GM18868 (cell line): ENCODE measurements at regions not wholly inside any gene's neighbourhood (a gene's known extent, or its start where the extent isn't known, plus 50 kb on each side); places are given as distances from the start of the nearest gene placed in this dataset.

ENCODE experiments used
- ATAC-seq: cut with Tn5 transposase; IDR thresholded peaks from one replicate; pipeline ENCODE4 v1.9.1; 2021; ENCODE audit warnings: mild to moderate bottlenecking, moderate library complexity; ENCODE audit not compliant: unreplicated experiment

DNA sequence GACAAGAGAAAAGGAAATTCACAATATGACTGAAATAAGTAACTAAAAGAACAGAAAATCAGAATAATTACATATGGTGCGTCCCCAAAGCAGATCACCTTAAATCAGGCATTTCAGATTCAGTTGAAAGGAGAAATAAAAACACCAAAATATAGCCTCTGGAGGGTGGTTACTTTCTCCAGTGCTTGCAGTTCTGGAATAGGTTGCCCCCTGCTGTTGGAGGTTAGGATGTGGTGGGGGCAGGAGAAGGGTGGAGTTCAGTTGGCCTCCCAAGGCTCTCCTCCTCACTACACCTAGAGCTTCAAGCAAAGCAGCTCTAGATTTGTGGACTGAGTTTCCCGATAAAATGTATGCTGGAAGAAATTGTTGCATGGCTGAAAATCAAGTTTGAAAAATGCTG, 338.2 kb upstream of the TLE4 start:
- peak; percentile 88 for ATAC-seq

DNA sequence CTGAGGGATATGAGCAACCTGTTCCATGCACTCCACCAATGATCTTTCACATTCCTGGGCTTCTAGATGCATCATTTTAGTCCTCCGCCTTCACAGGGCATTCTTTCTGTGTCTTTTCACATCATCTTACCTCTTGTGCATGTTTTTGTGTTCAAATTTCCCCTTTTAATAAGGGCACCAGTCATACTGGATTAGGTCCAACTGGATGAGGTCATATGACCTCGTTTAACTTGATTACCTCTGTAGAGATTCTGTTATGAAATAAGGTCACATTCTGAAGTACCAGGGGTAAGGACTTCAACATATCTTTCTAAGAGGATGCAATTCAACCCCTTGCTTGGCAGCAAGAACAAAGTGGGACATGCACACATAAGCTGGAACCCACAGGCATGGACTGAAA, 335.3 kb upstream of the TLE4 start:
- no peak for ATAC-seq

DNA sequence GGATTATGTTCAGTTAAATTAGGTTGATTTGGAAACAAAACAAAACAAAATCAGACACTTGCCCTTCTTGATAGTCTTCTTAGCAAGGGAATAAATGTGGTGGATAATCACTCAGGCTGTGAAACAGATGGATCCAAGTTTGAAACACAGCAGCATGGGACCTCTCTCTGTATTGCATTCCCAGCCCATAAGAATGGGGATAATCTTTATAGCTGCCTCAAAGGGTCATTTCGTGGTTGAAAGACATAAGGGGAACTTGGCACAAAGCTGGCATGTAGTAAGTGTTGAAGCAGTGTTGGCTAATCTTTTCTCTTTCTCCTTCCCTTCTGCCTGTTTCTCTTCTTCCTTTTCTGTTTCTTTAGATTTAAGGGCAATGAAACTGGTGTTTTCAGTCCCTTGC, 333.9 kb upstream of the TLE4 start:
- no peak for ATAC-seq

DNA sequence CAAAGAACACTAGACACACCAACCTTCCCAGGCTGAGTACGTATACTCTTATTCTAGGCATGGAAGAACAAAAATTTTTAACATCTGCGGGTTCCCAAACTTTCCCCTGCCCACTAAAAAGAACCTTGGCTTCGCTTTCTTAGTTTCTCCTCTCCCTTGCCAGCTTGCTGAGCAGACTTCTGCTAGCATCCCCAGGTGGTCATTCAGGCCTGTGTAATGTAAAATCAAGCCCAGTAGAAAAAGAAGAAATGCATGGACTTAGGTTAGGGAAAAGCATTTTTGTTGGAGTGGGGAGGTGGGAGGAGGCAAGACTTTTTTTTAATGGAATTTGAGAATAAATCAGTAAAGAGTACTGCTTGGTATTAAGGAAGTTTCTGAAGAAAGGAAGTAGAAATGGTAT, 331.0 kb upstream of the TLE4 start:
- no peak for ATAC-seq

DNA sequence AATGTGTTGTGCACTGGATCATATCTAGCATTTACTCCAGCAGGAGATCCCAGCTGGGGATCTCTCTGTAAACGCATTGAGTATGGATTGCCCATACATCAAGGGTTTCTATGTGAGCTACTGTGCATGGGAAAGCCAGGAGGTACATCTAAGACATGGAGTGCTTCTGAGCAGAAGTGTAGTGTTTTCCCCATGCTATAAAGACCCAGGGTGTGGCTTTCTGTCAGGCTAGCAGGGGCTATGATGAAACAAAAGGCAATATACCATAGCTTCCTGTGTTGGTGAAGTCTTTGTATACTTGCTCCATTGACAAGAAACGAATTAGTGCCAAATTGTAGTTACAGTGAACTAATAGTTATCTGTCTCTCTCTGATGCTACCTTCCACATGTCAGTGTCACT, 329.3 kb upstream of the TLE4 start:
- no peak for ATAC-seq

DNA sequence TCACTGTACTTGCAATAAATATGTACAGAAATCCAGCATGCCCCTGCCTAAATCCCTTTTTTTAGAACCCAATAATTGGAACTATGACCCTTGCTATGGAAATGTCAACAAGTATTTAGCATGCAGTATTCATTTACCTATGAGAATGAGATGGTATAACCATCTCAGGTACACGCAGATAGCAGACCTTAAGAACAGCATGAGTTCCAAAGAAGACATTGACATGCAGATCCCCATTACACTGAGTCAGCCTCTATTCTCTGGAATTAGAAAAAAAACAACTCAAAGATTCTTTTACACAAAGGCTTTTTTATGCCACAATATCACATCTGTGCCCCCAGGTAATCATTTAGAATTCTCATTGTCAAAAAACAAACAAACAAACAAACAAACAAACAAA, 325.6 kb upstream of the TLE4 start:
- no peak for ATAC-seq

DNA sequence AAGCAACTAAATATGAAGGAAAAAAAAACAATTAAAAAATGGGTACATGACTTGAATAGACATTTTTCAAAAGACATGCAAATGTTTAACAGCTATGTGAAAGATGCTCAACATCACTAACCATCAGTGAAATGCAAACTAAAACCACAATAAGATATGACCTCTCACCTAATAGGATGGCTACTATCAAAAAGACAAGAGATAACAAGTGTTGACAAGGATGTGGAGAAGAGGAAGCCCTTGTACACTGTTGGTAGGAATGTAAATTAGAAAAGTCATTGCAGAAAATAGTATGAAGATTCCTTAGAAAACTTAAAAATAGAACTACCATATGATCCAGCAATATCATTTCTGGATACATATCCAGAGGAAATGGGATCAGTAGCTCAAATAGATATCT, 324.7 kb upstream of the TLE4 start:
- ATAC-seq = no peak

DNA sequence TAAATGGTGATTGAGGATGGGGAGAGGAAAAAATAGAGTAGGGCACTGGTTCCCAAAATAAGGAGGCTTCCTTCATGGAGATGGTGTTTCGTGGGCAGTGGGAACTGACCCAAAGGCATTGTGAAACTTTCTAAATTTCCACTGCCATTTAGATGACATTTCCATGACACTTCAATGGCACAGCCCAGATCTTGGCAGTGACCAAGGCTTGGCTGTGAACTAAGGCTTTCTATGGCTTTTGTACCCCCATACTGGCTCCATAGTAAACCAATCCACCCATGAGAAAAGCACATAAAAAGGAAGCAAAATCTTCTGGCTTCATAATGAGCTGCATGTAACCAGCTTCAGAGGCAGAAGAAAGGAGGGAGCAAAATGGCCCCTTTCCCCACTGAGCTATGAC, 321.0 kb upstream of the TLE4 start:
- no peak for ATAC-seq

DNA sequence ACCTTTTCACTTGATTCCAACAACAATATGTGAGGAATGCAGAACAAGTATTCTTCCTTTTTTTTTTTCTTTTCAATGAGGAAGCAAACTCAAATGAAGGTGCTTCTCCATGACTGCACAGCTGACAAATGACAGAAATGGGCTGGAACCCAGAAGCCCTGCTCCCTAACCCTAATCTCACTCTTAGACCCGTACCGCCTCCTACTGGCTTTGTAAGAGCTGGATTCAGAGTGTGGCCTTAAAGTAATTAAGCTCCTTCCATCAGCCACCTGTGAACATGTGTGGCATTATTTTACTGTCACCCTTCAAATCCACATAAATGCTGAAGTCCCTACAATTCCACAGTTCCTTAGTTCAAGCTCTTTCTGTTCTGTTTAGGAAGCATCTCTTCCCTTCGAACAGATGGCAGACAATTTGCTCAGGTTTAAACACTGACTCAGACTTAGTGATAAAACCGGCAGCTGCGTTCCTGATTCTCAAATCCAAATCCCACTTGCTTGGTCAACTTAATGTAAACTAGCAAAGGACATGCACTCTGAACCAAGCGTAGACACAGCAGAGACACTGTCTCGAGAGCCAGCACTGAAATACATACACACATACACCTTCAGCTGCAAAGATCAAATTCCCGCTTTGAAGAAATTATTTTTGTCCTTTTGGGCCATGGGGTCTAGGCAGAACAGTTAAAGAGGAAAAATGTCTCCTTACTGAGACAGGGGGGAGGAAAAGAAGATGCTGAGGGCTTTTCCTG, 316.7 kb upstream of the TLE4 start:
- ATAC-seq = no peak

DNA sequence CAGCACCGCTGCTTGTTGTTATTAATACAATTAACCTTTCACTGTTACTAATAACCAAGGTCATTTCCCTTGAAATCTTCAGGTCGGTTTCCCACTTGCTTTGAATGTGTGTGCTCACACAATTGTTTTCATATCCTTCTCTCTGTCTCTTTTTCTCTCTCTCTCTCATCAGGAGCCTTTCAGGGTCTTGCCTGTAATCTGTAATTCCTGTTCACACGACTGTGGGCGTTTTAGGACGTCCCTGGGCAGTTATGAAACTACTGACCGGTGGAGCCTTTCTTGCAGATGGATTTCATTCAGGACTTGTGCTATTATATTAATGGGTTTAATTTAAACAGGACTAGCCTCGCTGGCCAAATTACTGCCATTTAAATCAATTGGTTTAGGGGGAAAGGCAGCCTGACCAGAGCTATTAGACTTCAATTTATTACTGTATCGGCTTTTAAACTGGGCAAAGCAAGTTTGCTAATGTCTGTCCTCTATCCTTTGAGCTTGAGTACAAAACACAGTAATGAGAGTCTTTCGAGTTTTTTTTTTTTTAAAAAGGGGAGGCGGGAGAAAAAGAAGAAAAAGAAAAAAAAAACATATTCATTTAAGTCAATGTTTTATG, 316.0 kb upstream of the TLE4 start:
- ATAC-seq = no peak

DNA sequence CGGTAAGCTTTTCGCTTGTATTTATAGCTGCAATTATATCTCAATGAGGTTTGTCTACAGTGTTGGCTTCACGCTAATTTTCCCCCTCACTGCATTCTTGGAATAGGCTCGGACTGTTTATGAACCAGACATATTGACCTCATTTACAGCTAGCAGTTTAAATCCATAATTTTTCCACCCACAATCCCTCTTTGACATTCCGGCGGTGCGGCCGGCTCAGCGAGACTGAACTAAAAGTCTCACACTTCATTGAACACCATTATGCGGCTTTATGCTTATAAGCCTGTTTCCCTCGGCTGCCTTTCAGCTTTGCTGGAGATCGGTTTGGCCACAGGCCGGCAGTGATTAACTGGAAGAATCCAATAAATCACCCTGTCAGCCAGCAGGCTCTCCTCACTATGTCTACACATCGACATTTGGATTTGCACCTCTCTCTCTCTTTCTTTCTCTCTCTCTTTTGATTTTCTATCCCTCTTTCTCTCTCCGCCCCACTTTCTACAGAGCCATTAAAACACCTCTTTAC, 315.0 kb upstream of the TLE4 start:
- no peak for ATAC-seq

DNA sequence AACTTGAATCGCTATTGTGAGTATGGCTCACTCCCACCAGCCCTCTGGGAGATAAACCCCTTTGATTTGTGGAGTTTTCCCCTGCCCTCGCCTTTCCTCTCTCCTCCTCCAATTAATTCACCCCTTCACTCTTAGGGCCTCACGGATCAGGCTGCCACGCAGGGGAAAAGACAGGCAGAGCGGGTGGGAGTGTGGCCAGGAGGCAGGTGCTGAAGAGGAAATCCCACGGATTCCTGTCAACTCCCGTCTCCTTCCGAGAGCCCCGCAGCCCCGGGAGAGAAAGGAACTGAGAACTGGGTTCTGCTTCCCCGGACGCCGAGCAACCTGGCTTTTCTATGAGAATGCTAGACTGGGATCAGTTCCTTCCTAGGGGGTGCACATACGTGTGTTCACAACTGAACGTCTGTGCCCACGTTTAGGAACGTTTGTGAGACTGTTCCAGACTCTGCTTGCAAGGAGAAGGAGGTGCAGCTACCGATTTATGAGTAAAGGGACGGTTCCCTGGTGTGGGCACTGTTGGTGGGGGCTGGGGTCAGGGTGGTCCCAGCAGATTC, 314.5 kb upstream of the TLE4 start:
- no peak for ATAC-seq

DNA sequence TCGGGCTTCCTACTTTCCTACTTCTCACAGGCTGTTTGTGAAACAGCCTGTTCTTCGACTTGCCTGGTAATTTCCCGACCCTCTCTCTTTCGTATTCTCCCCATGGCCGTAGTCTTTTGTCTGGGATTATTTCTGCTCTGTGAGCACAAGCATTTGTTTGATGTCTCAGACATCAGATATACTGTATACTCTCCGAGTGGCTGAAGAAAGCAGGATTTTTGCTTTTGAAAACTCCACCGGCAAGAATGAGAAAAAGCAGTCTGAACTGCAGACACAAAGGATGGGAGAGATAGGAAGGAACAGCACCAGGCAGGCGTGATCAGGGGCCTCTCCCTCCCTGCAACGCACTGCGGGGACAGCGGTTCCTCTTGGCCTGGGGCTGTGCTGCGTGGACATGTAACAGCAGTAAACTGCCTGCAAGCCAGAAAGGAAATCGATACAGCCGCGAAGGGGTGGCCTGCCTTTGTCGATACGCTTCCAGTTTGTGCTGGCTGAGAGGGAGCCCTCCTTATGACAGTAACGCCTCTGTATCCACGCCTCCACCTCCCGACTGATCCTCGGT, 313.9 kb upstream of the TLE4 start:
- no peak for ATAC-seq

DNA sequence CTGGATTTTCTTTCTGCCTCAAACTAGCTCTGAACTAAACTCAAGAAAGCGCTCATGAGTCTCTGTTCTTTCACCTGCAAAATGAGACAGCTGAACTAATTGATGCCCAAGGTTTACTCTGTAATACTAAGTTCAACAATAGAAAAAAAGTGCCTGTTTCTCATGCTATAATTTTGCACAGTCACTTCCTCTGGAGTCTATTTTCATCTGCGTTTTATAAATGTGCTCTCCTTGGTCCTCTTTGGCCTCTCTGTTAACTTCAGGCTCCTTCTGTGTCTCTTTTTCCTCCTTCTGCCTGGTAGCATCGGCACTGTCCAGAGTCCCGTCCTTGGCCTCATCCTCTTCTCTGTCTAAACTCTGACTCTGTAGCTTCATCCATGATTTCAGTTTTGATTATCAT, 311.9 kb upstream of the TLE4 start:
- ATAC-seq = no peak

DNA sequence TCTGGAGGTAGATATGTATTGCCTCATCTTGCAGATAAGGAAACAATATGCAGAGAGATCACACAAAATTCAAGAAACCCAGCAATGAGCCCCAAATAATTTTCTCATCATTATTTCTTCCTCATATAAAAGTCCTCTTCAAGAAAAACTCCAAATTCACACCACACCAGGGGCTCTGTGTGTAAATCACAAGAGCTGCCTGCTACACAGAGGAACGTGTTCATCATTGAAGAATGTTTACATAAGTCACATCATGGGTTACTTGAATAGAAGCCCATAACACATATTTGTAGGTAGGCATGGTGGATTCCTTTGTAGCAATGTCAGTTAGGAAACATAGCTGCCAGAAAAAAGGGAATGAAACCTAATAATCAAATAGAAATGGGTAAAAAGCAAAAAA, 308.1 kb upstream of the TLE4 start:
- ATAC-seq = no peak

DNA sequence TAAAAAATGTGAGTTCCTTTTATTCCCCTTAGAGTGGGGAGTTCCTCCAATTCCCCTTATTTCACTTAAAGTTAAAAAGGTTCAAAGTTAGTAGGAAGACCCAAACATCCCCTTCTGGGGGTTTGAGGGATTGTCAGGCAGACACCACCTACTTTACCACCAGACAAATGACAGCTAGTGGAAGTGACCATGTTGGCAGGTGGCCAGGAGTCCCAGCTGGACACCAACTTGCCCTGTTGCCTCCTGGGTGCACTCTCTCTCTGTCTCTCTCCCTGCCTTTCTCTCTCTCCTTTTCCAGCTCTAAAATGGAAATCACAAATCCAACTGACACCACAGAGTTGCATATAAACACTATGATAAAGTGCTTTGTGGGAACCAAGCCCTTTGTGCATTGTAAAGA, 307.7 kb upstream of the TLE4 start:
- ATAC-seq = no peak

DNA sequence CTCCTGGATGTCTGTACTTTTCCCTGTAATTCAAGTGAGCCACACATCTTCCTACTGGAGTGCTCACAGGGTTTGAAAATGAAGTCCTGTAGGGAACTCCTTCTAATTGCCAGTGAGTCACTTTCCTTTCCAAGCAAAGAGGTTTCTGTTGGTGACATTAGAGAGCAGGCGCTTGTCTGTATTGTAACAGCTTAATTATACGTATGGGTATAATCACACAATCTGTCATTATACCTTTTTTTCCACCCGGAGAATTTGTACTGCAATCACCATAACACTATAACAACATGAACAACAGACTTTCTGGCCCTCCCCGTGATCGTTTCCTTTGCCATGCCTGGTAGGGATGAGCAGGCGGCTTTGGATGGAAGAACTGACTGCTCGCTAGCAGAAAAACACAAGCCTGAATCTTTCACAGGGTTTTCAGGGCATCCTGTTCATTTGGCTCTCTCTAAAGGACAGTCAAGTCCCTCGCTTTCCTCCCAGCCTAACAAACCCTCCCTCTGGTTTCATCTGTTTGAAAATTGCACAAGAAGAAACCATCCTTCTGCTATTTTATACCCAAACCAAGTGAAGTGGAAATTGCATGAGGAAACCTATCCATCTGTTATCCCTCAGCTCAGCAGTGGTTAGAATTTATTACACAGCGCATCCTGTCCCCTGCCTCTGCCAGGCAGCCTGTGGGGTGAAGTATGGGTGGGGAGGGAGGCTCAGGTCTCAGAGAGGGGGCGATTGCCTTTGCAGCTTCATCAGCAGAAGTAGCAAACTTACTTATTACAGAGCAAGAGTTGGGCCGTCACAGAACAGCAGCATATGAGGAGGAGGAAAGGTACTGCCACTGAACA, 307.0 kb upstream of the TLE4 start:
- ATAC-seq = no peak

DNA sequence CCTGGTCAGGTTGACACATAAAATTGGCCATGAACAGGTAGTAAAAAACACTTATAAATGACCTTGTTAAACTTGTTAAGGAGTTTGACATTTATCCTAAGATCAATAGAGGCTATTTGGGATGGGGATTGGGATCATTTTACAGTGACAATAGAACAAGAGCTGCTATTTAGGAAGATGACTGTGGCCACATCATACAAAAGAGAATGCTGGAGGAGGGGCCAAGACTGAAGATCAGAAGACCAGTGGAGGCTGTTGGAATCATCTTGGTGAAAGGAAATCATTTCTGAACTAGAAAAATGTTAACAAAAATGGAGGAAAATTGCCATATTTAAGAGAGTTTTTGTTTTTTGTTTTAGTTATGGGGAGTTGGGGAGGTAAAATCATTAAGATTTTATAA, 304.8 kb upstream of the TLE4 start:
- no peak for ATAC-seq

DNA sequence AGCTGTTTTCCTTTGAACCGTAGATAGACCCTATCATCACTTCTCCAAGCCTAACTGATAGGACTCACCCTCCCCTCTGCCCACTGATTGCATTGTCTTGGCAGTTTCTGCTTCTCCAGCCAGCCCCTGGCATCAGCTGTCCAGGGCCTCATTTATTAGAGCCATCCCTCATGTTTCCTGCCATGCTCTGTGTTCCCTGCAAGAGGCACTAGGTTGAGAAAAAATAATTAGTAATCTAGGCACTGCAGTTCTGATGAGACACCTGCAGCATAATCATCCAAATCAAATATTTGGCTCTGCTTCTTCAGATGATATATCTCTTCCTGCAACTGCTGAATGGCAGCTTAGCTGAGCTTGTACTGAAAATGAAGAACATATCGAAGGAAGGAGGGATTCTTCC, 303.0 kb upstream of the TLE4 start:
- no peak for ATAC-seq

DNA sequence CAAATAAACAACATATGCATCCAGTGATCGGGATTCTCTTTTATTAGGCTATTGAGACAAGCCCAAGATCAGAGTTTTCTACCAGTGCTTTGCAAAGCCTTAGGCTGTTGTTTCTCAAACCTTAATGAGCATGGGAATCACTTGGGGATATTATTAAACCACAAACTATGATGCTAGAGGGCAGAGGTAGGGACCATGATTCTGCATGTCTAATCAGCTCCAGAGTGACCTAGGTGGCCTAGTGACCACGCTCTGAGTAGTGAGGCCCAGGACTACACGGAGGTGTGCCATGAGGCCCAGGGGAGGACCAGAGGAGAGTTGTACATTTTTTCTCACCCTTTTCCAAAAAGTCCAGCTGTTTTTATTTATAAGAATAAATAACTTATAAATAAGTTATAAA, 298.5 kb upstream of the TLE4 start:
- ATAC-seq = no peak

DNA sequence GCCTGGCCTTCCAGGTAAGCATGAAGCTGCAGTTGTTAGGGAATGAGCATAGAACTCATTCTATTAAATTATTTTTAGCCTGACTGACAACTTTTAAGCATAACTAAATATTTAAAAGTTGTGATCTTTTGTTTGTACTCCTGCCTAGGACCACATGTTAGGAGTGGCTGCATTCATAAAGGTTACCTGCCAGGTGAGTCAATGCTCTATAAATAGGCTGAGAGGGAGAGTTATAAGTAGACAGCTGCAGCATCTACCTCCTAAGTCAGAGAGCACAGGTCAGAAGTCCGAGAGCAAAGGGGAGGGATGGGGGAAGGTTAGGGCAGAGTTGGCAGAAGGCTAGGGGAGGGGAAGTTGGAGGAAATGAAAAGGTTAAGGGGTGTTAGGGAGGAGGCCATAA, 292.4 kb upstream of the TLE4 start:
- no peak for ATAC-seq
